HG03159 (cell line): ENCODE measurements at regions not wholly inside any gene's neighbourhood (a gene's known extent, or its start where the extent isn't known, plus 50 kb on each side); places are given as distances from the start of the nearest gene placed in this dataset.
"Not testable (repeated sequence)": the region's sequence is repeated elsewhere in the genome, so short reads cannot be mapped to it uniquely, and the experiment has no call there.

ENCODE experiments used
- ATAC-seq: cut with Tn5 transposase; IDR thresholded peaks from one replicate; pipeline ENCODE4 v1.9.1; 2021; ENCODE audit warnings: mild to moderate bottlenecking, moderate library complexity; ENCODE audit not compliant: unreplicated experiment

GRCh38 chr18:34461266-34461665 lies 236.6 kb upstream of the NOL4 start:
- ATAC-seq: no peak

- peak; percentile 82 for ATAC-seq
Observed at GRCh38 chr18:34467058-34467457, 242.3 kb upstream of the NOL4 start.

DNA sequence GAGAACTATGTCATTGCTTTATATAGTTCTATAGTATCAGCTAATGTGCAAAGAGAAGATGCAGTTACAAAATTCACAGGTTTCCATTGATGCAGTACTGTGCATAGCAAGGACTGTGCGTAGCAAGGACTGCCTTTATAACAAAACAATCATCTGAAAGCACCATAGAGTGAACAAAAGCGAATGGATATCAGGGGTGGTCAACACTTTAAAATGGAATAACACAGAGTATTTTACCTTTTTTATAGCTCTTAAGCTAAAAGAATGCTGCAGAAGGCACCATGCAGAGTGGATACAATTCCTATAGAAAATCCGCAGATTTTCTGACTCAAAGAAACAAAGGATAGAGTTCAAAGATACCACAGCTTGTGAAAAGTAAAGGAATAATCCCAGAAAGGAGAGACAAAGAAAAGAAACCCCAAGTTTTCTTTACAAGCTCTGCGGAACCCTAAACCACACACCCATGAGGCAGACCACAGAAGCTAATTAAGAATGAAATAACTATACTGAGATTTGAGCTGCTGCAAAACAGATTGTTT lies 229.9 kb upstream of the DTNA start:
- no peak for ATAC-seq

GRCh38 chr18:34482204-34482603 lies 227.9 kb upstream of the DTNA start:
- no peak for ATAC-seq

DNA sequence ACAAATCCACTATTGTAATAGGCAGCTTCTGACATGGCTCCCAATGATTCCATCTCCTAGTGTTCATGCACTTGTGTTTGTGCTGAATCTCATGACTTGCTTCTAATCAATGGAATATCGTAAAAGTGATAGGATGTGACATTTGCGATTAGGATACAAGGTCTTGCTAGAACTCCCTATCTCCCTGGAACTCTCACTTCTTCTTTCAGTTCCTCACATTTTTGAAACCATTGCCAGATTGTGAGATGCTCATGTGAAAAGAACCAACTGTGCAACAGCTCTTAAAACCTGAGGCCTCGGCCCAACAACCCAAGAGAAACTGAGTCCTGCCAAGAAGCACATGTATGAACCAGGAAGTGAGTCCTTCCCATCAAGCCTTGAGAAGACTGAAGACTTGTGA lies 226.9 kb upstream of the DTNA start:
- ATAC-seq: no peak

DNA sequence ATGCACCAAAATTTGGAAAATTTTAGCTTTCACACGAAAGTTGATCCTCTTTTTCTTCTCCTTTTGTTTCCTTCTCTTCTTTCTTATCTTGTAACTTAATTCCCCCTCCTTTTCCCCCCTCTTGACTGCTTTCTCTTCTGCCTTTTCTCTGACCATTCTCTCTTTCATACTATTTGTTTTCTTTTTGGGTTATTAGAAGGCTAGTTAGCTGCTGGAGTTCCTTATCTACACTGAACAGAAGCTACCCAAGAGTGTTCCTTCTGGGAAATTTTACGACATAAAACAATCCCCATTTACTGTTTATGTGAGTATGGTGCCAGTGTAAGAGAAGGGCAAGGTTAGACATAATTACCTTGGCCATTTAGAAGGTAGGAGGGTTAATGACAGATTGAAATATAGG lies 218.4 kb upstream of the DTNA start:
- ATAC-seq: no peak

DNA sequence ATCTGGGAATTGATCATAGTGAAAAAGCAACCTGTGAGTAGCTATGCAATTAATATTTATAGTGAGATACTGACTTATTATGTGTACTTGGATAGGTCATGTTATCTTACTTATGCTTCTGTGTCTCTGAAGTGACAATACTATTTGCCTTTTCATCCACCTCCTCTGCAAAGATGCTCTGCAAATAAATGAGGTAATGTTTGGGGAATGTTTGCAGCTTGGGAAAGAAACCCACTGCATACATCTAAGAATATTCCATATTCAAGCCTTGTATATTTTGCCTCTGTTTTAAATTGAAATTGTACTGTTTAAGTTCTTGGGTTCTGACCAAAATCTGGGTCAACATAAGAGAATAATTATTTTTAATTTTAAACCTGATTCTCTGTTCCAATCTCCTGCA lies 217.4 kb upstream of the DTNA start:
- no peak for ATAC-seq

GRCh38 chr18:34493099-34493544 lies 217.0 kb upstream of the DTNA start:
- ATAC-seq: peak; percentile 64

DNA sequence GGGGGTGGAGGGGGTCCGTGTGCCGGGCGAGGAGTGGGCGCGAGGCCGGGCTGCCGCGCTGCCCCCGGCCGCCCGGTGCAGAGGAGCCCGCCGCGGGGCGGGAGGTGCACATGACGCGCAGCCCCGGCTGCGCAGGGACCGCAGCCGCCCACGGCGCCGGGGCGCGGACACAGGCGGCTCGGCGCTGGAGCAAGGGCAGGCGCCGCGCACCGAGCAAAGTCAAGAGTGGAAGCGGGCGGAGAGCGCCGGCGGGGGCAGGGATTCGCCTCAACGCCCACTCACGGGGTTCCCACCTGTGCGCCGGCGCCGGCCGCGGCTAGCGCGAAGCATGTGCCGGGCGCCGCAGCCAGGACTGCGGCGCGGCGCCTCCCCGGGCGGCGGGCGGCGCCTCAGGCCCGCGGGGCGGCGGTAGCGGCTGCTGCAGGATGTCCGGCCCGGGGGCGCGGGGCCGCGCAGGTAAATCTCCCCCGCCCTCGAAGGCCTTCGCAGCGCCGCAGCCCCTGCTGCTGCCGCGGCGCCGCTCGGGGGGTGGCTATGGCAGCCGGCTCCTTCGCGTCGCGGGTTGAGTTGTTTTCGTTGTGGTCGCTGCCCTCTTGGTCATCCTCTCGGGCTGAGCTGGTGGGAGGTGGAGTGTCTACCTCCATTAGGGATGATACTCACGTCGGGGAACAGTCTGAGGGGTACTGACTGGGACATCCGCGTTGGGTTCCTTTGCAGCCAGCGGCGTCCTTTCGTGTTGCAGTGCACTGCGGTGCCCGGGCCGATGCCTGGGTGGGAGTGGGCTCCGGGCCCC lies 216.3 kb upstream of the DTNA start:
- peak; percentile 62 for ATAC-seq

GRCh38 chr18:34494359-34494696 lies 215.8 kb upstream of the DTNA start:
- no peak for ATAC-seq

DNA sequence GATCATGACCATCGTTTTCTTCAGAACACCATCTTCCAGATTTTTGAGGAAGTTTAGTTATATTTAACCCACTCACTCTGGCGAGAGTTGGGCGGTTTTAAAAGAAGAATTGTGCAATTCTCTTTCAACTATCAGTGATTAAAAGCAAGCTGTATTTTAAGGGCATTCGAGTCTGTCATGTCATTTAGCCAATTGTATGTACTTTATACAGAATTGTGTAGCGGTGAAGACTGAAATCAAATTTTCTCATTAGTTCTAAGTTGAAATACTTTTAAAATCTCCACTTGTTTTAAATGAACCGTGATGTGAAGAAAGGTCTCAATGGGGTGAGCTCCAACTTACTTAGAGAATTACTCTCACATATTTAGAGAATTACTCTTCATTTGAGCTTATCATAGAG lies 214.6 kb upstream of the DTNA start:
- no peak for ATAC-seq

GRCh38 chr18:34501553-34501952 lies 208.5 kb upstream of the DTNA start:
- no peak for ATAC-seq

DNA sequence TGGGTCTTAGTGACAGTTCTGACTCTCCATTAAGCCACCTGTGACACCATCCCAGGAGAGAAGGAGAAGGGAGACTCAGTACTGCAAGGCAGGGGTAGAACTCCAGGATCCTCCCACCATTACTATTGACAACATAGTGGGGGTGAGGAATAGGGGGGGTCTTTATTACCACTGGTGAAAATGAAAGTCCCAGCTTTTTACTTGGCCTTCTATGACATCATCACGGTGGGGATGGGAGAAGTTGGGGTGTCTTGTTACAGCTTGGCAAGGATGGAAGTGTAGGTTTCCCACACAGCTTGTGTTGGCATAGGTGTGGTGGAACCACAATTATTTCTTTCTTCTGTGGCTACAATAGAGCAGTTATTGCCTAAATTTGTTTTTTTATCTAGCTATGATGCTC lies 203.9 kb upstream of the DTNA start:
- no peak for ATAC-seq

- no peak for ATAC-seq
Observed at GRCh38 chr18:34509163-34509562, 200.9 kb upstream of the DTNA start.

DNA sequence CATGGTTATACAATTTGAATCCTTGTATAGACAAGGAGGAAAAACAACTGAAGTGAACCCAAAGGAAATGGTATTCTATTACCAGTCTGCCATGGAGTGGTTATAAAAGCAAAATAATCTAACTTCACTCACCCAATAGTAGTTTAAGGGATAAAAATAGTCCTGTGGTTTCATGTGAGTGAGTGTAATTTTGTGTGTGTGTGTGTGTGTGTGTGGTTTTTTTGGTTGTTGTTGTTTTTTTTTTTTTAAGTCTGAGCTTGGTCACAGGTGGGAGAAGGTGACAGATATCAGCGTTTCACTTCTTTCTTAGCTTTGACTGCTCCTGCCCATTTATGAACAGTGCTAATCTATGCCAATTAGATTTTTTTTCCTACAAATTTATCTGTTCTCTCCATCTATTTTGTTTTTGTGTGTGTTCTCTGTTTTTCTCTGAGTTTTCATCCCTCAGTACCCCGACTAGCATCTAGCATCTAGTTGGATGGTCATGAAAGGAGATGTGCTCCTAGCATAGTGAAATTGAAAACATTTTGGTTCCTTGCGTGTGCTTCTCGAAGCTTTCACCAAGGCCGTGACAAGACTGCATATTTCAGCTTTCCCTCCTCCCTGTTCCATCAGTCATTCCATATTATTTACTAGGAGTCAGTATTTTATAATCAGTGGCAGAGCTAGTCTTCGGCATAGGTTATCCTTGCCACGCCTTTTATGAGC lies 200.1 kb upstream of the DTNA start:
- ATAC-seq: no peak

- ATAC-seq: no peak
Observed at GRCh38 chr18:34510926-34511325, 199.2 kb upstream of the DTNA start.

GRCh38 chr18:34511435-34511834 lies 198.7 kb upstream of the DTNA start:
- ATAC-seq: no peak

DNA sequence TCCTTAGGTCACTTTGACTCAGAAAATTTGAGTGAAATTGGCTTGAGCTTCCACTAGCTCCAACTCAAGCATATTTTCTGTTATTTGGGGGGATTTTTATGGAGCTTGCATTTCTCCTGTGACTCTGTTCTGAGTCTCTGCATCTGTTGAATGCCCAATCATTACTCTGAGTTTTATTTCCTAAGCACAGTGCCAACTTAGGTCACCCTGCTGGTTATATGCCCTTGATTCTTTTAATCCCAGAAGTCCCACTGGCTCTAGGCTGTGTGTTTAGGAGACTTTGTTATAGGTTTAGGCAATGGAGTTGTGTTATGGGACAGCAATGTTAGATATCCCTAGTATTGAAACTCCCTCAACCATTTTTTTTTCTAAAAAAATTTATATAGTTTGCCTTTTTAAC lies 198.2 kb upstream of the DTNA start:
- no peak for ATAC-seq

GRCh38 chr18:34514238-34514637 lies 195.9 kb upstream of the DTNA start:
- ATAC-seq: no peak

- ATAC-seq: no peak
Observed at GRCh38 chr18:34514957-34515356, 195.1 kb upstream of the DTNA start.

GRCh38 chr18:34516355-34516754 lies 193.7 kb upstream of the DTNA start:
- not testable (repeated sequence) for ATAC-seq

DNA sequence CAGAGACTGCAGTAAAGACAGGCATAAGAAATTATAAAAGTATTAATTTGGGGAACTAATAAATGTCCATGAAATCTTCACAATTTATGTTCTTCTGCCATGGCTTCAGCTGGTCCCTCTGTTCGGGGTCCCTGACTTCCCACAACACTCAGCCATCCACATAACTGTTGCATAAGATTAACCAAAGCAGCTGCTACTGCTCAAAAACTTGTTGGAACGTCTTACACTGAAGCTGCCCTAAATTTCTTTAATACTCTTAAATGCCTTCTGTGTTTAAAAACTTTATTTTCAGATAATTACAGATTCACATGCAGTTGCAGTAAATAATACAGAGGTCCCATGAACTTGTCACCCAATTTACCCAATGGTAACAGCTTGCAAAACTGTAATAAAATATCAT lies 193.1 kb upstream of the DTNA start:
- not testable (repeated sequence) for ATAC-seq
